ENCODE measurements at regions not wholly inside any gene's neighbourhood (a gene's known extent, or its start where the extent isn't known, plus 50 kb on each side); places are given as distances from the start of the nearest gene placed in this dataset.

DNA sequence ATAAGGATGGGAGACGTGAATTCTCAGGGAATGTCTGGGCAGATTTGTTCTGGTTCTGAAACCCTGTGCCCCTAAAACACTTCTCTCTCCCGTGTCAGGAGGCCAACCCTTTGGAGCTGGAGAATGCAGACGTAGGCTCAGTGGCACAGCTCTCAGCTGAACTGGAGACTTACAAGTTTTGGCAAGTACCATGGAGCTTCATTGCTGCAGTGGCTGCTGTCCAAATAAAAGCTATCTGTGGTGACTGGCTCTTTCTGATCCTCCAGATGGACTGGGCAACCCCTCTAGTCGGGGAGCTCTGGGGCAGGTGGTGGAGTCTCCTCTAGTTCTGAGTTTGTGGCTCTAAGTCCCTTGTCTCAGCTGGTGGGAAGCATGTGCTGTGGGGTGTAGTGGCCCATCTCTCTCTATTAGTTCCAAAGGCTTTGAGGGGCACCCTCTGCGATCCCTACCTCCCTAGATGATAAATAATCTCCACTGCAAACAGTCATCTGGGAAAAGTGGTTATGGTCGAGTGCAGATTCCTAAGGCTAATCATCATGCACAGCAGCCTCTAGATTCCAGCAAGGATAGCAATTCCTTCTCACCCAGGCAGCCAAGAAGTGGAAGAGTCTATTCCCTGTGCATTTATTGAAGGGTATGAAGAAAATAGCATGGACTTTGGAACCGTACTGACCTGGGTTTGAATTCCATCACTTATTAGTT lies 204.2 kb upstream of the KLF4 start:
- DNase-seq = no peak

DNA sequence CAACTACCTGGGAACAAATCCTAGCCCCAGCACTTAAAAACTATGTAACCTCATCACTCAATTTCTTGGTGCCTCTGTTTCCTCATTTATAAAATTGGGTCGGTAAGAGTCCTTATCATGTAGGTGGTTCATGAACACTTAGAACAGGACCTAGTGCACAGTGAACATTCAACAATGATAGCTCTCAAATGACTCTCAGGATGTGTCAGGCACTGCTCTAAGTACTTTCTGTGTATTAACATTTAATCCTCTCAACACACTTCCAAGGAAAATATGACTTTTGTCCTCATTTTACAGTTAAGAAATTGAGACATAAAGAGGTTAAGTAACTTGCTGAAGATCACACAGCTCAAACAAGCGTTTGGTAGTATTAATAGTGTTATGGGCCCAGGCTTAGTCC lies 202.1 kb upstream of the KLF4 start:
- no peak for DNase-seq

DNA sequence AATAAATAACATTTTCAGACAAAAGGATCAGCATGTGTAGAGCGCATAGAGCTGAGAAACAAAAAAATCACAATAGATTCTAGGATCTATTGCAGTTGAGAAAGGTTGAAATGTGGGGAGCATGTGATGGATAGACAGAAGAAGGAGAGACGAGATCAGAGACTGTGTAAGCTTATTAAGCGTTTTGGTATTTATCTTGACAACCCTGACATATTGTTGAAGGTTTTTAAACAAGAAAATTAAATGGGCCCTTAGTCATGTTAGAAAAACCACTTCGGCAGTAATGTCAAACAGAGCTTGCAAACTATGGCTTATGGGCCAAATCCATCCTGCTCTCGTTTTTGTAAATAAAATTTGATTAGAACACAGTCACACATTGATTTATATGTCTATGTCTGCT lies 200.5 kb upstream of the KLF4 start:
- DNase-seq = no peak

DNA sequence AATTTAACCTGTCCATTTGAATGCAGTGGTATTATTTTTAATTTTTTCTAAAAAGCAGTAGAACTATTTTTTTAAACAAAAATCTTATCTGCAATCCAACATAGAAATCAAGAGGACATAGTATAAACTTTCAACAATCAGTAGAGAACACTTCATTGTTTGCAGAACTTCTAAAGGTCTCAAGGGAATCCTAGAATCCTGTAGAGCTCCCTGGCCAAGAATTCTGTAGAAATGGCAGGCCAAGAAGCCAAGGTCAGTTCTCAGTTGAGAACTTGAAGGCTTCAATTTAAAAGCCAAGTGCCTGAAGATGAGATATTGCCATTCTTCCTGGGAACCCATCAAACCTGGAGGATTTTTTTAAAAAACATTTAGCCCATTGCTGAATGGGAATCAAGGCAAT lies 199.2 kb upstream of the KLF4 start:
- DNase-seq = no peak

DNA sequence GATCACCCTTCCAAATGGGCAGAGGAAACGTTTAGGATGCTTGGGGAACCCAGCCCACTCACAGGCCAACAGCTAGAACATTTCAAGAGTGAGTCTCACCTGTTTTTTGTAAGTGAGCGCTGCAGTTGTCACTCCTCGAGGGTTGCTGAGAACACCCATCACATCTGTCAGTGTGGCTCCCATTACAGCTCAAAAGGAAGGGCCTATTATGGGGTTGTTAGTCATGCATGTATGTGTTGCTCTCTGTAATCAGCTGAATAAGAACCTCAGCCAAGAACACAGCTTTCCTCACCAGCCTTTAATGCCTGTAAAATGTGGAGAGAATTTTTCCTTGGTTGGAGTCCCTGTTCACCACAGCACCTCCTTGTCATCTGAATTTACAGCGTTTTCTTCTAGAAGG lies 196.3 kb upstream of the KLF4 start:
- no peak for DNase-seq

DNA sequence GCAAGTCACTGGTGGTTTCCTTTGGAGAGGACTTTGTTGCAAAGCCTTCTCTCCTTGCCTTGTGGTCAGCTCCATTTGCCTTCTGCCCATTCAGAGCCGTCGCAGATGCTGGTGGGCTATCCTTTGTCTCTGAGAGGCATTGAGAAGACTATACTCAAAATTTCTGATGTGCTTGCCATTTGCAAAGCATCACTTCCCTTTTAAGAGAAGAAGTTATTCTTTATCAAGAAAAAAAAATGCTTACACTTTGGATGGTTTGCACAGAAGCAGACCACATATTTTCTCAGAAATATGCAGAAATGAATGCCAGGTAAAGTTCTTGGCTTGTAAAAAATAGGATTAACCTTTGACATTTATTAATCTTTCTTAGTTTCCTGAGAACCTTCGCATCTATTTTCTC lies 195.8 kb upstream of the KLF4 start:
- no peak for DNase-seq

DNA sequence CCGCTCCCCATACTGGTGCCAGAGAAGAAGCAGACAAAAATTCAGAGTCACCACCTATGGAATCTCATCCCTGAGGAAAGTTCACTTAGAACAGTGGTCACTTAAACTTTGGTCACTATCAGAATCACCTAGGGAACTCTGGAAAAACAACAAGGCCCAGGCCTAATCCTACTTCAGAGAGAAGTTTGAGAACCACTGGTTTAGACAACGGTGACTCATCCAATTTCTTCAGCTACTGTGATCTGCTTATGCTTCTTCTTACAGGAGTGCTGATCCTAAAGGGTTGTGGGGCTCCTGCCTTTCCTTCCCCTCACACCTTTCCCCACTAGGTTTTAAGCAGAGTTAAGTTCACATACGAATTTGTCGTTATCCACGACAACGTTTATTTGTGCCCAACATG lies 194.7 kb upstream of the KLF4 start:
- no peak for DNase-seq

DNA sequence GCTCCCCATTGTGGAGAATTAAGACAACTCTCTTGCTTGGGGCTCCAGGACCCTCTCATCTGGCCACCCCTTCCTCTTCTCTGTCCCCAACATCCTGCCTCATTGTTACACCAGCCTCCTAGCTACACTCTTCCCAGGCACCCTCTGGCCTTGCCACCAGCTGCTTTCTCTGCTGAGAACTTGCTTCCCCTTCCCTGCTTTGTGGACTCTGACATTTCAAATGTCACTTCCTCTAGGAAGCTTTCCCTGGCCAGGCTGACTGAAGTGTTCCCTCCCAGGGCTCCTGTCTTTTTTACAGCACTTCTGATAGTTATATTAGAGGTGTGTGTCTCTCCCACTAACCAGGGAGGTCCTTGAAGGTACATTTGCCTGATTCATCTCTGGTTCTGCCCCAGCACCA lies 194.0 kb upstream of the KLF4 start:
- no peak for DNase-seq

DNA sequence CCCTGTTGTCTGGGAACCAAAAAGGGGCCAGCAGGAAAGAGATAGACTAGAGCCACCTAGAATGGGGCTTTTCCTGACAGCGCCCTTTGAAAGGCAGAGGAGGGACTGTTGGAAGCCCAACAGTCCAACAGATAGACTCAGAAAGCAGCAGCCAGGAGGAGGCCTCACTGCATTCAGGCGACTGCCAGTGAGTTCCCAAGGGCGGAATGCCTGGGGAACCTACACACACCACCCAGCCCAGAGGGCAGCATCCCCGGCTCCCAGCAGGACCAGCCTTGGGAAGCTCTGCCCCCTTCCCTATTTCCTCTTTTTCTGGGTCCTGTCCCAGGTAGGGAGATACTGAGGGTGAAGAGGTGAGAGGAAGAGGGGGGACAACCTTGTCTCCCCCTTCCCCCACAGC lies 192.4 kb upstream of the KLF4 start:
- DNase-seq = no peak

DNA sequence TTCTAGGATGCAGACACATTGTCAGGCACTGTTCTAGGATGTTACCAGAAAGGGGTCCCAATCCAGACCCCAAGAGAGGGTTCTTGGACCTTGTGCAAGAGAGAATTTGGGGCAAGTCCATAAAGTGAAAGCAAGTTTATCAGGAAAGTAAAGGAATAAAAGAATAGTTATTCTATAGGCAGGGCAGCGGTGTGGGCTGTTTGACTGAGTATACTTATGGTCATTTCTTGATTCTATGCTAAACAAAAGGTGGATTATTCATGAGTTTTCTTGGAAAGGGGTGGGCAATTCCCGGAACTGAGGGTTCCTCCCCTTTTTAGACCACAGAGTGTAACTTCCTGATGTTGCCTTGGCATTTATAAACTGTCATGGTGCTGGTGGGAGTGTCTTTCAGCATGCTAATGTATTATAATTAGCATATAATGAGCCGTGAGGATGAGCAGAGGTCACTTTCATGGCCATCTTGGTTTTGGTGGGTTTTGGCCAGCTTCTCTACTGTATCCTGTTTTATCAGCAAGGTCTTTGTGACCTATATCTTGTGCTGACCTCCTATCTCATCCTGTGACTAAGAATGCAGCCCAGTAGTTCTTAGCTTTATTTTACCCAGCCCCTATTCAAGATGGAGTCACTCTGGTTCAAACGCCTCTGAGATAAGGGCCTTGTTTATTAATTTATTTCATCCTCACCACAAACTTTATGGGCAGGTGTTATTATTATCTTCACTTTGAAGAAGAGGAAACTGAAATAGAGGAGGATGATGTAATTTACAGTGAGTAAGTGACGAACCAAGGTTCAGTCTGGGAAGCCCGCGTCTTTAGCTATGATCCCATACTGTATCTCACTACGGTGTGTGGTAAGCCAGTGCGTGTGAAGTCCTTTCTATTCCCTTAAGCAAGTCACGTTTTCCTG lies 186.0 kb upstream of the KLF4 start:
- no peak for DNase-seq

DNA sequence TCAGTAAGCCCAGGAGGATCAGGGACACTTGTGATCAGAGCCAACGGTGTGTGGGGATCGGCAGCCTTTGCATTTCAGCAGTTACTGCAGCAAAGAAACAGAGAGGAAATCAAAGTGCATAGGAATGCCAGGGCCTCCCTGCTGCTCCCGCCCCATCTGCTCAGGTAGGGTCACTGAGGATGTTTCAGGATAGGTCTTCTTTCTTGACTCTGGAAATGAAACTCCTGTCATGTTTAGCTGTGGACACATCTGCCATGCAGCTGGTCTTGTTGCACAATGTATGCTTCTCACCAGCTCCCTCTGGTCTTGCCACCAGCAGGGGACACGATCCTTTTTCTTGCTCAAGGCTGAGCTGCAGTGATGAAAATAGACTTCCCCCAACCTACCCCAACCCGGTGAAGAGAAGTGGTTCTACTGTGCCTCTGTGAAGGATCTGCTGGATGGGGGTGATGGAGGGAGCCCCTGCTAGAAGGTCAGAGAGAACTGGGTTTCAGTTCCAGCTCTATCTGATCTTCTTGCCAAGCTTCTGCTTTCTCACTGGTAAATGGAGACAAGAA lies 185.2 kb upstream of the KLF4 start:
- DNase-seq = no peak

DNA sequence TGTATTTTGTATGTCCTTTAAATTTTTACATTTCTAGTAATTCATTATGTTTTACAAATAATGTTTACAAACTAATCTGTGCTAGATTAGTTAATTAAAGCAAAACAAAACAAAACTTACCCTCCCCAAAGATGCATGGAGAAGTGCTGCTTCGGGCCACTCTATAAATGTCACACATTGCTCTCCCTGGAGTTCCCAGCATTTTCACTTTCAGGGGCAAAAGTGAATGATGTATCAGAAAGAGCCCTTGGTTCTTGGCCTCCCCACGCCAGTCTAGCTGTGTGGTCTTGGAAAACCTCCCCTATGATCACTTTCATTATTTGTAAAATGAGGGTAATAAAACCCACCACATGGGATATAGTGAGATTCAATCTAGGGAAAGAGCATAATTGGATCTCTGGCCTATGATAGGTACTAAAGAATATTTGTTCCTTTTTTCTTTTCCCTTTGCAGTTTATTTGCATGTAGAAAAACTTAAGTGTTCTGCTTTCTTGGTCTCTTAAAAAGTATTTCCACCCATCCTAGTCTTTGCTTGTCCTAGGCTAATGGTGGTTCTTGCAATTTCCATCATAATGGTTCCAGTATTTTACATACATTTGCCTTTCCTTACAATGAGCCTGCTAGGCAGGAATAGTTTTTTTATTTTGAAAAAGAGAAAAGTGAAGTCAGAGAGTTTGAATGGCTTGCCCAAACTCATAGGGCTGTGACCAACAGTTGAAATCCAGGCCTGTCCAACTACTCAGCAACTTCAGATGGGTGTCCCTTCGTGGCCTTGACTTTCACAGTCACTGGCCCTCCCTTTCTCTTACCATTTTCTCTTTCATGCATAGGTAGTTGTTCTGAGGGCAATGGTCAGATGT lies 184.5 kb upstream of the KLF4 start:
- DNase-seq = no peak

DNA sequence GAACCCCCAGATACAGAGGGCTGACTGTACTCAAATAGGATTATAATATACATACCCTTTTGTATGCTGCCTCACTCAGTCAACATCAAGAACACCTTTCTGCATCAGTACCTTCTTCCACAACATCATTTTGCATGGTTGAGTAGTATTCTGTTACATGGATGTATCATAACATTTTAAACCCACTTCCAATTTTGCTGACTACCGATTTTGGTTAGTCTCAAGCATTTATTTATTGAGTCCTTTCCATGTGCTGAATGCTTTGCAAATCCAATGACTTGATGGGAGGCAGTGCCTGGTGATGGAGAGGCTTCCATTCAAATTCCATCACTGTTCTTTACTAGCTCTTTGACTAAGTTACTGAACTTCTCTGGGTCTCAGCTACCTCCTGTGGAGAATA lies 182.0 kb upstream of the KLF4 start:
- DNase-seq = no peak

DNA sequence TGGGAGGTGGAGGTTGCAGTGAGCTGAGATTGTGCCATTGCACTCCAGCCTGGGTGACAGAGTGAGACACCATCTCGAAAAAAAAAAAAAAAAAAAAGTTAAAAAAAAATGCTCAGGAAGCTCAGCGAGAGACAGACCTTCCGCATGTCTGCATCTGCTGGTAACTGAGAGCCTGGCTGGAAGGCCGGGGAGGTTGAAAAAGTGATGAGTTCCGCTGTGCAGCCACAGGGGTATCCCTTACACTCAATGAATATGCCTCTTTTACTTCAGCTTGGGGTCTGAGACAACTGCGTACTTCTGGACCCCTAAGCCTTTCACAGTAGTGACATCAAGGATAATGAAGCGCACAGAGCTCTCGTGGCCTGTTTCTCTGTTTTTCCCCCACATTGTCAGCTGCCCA lies 179.9 kb upstream of the KLF4 start:
- DNase-seq = no peak

DNA sequence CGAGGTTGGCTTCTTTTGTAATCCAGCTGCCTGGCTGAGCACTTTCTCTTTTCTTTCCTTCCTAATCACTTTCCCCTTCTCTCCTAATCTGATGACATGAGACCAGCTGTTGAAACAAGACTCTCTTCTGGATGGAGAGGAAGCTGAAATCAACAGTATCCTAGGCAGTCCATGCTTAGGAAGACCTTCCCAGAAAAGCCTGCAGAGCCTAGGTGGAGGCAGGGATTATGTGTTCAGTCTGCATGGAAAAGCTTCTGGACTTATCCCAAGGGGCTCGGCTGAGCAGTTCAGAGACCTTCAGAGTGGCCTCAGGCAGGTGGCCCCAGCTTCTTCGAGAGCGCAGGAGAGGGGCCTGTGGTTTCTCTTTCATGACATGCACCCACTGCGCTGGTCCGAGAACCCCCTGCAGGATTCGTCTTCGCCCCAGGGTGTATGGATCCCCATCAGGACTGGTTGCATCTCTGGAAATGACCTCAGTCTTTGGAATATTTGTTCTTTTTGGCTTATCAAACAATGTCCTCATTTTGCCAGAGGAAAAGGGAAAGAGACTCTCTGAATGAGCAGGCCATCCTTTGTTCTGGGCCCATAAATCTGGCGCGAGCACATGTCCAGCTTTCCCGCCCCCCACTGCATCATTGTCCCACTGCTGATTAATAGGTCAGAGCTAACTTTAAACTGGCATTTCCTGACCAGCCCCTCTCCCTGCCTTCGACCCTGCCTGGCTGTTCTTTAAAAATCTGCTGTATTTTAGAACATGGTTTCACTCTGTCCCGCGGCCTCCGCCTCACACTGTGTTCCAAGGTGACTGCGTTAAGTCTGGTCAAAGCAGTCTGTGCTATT lies 177.9 kb upstream of the KLF4 start:
- no peak for DNase-seq

DNA sequence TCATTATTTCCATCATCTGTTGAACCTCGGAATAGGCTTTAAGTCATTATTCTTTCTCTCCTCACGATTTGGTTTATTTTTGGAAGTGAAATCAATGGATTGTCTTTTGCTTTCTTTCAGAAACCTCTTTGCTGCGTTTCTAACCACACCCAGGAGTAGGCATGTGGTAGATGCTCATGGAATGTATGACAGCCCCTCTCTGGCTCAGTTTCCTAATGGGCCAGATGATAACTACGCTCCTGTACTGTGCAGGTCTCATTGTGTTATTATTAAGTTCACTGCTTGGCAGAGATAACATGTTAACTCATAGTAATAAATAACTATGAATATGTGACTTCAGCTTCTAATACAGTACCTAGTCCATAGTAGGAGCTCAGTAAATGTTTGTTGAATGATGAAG lies 175.5 kb upstream of the KLF4 start:
- DNase-seq = no peak

DNA sequence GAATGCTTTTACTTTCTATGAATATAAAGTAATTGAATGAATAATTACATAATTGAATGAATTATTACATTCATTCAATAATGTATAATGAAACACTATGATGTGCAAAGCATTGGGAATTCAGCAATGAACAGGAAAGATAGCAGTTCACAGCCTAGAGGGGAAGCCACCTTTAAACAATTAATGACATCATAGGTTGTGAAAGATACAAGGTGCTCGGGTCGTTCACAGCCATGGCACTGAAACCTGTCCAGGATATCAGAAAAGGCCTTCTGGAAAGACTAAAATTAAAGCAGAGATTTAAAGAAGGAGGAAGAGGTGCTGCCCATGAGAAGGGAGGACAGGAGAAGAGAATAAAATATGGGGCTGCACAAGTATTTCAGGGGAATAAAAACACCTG lies 171.4 kb upstream of the KLF4 start:
- DNase-seq = no peak

DNA sequence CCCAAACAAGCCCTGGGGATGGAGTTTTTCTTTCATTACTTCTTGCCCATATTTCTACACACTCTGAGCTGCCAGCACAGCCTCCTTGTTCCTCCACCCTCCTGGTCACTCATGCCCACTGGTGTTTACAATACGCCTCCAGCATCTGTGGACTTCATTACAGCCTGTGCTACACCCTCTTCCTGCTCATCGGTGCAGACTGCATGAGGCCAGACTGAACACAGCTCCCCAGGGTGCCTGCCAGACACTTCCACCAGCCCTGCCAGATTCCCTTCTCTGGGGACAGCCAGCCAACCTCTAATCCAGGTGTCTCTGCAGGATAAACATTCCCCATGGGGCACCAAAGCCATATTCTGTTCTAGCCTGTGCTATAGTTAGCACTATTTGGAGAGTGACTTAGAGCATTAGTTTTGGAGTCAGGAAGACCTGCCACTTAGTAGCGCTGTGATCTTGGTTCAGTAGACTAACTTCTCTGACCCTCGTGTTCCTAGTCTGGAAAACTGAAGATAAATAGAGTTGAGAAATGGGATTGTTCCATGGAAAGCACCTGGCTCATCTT lies 163.8 kb upstream of the KLF4 start:
- peak; percentile 17 for DNase-seq

DNA sequence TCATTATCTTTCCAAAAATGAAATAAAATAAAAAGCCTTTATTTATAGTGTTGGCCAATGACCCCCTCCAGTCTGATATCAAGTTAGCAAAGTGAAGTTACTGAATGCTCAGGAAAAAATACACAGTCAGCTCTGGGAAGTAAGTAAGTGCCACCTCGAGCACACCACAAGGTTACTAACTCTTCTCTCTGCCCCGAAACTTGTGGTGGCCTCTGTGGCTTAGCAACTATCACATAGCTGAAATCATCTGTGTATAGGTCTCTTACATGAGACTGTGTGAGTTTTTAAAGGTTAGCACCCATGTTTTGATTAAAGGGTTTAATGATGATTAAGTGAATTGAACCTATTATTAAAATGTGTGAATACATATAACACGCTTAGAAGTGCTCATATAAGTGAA lies 161.4 kb upstream of the KLF4 start:
- DNase-seq = no peak

DNA sequence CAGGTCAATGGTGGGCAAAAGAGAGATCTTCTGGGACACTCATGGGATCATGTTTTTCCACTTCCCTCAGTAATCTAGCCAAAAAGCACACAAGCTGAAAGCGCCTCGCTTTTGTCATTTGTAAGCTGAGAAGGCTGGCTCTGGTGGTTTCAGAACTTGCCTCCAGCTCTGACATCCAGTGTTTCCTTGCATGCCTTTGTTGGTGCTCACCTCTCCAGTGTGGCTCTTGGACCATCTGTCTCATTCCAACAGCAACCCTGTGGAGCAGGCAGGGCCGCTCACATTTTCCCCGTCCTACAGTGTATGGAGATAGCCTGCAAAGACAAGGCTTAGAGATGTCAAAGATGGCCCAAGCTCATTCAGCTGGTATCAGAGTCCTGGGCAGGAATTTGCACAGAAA lies 160.8 kb upstream of the KLF4 start:
- no peak for DNase-seq

DNA sequence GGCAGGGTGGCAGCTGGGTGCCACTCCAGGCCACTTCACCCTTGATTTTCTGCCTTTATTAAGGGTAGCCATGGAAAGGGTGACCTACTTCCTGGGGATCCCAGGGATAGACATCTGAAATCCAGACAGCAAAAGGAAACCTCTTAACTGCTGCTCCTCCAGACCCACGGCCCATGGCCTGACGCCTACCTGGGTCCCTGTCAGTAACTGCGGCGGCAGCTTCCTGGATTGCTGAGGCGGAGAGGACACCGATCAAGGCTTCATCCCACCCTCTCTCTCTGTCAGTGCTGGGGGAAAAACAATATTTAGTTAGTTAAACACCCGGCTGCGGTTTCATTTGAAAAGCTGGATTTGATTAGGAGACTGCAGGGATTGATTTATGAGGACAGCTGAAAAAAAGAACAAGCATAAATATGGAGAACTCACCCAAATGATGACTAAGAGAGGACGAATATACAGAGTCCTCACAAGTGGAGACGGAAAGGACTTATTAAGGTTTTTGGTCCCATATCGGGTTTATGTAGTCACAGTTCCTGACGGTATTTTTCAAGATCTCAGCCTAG lies 158.7 kb upstream of the KLF4 start:
- no peak for DNase-seq

DNA sequence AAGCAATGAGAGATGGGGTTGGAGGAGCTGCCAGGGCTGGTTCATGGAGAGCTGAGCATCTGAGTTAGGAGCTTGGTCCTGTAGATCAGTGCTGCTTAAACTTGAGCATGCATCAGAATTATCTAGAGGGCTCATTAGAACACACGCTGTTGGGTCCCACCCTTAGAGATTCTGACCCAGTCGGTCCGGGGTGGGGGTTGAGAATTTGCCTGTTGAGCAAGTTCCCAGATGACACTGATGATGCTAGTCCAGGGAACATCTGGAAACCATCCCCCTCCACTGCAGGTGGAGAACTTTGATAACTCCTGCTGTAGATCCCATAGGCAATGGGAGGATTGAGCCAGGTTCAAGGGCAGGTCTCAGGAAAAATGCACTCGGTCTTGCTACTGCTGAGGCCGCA lies 158.0 kb upstream of the KLF4 start:
- no peak for DNase-seq
